NCI-H524 (cell line): ENCODE measurements at regions not wholly inside any gene's neighbourhood (a gene's known extent, or its start where the extent isn't known, plus 50 kb on each side); places are given as distances from the start of the nearest gene placed in this dataset.
A peak's percentile ranks its signal among the peaks of the same experiment; 100 is the strongest.
"Not testable (repeated sequence)": the region's sequence is repeated elsewhere in the genome, so short reads cannot be mapped to it uniquely, and the experiment has no call there.

Experiments
- DNase-seq, 2 experiments: peaks; one replicate each; lab custom pipeline; 2025; lab: John Stamatoyannopoulos, UW

DNA sequence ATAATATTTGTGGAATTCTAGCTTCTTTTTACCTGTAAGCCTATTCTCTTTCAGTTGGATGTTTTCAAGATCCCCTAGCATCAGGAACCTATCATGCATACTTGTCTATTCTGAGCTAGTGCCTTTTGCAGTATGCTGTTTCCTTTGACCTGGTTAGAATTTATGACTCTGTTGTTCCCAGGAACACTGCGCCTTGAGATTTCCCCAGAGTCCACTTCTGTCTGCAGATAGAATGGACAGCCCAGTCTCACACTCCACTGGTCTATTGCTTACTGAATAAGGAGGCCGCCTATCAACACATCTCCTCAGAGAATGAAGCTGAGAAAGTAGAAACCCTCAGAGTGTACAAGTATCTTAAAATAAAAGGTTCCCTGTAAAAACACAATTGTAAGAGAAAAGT lies 465.1 kb upstream of the GALNTL6 start:
- DNase-seq = no peak

DNA sequence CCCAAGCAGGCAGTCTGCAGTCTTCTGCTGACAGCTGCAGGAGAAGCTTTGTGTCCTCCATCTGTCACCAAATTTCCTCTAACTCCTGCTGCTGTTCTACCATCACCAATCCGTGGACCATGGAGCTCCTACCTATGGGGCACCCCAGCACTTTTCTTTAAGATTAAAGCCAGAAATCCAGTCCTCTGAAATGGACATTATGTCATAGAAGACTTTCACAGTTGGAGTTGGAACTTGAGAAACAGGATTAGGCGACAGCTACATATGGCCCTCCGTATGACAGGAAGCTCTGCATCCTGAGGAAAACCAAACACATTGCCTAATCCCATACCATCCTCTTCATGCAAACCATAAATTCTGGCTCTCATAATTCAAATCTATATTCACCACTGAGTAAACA lies 470.6 kb upstream of the GALNTL6 start:
- peak; percentile 85 to 93 for DNase-seq

DNA sequence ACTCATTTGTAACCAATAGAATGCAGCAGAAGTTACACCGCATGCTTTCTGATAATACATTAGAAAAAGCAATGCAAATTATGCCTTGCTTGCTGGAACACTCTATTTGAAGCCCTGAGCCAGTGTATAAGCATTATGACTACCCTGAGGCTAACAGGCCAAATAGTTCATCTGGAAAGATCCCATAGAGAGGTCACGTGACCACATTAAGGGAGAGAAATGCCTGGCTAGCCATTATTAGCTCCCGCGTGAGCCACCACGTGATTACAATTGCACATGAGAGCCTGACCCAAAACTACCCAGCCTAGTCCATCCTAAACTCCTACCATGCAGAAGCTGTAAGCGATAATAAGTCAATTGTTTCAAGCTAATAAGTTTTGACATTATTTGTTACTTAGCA lies 472.9 kb upstream of the GALNTL6 start:
- no peak for DNase-seq

DNA sequence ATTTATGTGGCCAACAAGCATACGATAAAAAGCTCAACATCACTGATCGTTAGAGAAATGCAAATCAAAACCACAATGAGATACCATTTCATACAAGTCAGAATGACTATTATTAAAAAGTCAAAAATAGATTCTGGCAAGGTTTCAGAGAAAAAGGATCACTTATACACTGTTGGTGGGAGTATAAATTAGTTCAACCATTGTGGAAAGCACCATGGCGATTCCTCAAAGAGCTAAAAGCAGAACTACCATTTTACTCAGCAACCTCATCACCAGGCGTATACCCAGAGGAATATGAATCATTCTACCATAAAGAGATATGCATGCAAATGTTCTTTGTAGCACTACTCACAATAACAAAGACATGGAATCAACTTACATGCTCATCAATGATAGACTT lies 478.7 kb upstream of the GALNTL6 start:
- no peak for DNase-seq

DNA sequence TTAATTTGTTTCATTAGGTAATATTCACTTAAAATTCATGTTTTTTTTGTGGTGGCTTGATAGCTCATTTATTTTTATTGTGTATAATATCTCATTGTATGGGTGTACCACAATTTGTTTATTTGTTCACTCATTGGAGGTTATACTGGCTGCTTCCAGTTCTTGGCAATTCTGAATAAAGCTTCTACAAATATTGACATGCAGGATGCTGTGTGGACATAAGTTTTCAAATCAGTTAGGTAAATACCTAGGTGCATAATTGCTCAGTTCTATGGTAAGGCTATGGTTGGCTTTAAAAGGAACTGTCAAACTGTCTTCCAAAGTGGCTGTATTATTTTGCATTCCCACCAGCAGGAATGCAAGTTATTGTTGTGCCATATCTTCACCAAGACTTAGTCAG lies 504.5 kb upstream of the GALNTL6 start:
- no peak for DNase-seq

DNA sequence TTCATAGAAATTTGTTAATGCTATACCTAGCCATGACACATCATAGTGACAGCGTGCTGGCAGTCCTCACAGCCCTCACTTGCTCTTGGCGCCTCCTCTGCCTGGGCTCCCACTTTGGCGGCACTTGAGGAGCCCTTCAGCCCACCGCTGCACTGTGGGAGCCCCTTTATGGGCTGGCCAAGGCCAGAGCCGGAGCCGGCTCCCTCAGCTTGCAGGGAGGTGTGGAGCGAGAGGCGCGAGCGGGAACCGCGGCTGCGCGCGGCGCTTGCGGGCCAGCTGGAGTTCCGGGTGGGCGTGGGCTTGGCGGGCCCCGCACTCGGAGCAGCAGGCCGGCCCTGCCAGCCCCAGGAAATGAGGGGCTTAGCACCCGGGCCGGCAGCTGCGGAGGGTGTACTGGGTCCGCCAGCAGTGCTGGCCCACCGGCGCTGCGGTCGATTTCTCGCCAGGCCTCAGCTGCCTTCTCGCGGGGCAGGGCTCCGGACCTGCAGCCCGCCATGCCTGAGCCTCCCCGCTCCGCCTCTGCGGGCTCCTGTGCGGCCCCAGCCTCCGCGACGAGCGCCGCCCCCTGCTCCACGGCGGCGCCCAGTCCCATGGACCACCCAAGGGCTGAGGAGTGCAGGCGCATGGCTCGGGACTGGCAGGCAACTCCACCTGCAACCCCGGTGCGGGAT lies 515.0 kb upstream of the GALNTL6 start:
- not testable (repeated sequence) for DNase-seq

DNA sequence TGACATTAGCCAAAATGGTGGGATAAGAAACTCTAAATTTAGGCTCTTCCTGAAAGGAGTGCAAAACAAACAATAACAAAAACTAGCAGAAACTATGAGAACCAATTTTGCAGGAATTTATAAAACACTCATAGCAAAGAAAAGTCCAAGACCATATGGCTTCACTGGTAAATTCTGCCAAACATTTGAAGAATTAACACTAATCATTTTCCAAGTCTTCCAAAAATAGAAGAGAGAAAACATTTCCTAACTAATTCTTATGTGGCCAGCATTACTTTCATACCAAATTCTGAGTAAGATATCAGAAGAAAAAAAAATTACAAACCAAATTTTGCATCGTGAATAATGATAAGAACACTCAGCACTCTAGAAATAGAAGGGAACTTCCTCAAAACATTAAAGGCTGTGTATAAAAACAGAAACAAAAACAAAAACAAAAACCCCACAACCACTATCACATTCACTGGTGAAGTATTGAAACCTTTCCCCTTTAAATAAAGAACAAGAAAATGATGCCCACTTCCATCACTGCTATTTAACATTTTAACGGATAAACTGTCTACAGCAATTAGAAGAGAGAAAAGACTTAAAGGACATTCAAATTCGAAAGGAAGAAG lies 524.3 kb upstream of the GALNTL6 start:
- no peak for DNase-seq

DNA sequence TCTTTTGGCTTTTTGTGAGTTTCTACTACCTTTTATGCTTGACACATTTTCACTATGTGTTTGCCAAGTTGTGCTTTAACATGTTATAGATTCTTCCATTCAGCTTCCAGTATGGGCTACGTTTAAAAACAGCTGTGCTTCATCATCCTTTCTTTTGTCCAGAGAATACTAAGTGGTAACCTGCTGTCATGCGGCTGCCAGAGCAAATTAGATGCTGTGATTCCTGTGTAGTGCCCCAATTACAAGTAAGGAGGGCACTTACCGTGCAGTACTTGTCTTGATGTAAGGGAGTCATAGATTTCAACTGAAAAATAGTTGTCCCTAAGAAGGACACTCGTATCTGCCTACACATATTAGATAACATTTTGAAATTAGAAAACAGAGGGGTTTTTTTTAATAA lies 531.8 kb upstream of the GALNTL6 start:
- DNase-seq = peak; percentile 1 to 54

DNA sequence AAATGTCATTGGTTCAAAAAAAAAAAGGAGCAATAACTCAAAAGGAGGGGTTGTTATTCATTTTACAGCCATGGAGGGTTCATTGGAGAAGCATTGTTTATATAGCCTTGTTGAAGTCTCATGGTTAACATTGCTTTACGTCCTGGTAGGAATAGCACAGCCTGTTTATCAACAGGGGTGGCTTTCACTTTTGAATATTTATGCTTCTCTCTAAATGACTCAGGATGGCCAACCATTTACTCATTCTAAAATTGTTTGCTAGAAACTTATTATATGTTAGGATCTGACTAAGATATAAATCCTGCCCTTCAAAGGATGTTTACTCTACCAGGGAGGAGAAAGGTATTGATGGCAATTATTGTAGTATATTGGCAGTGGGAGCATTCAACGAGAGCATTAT lies 534.1 kb upstream of the GALNTL6 start:
- DNase-seq = no peak

DNA sequence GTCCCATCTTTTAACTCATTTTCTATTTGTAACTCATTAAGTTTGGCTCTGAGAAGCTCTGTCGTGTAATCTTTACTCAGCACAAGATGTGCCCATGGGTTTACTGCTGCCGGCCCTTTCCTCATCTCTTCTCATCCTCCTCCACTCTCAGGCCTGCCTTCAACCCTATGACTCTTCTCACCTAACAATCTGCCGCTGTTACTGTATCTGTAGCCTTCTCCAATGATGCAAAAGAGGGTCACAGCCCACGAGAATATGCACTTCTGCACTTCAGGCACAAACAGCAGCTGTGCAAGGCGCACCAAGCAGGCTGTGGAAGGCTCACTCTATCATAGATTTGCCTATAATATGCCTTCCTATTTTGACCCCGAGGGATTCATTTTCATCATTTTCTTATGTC lies 546.5 kb upstream of the GALNTL6 start:
- DNase-seq = peak; percentile 54 to 77

DNA sequence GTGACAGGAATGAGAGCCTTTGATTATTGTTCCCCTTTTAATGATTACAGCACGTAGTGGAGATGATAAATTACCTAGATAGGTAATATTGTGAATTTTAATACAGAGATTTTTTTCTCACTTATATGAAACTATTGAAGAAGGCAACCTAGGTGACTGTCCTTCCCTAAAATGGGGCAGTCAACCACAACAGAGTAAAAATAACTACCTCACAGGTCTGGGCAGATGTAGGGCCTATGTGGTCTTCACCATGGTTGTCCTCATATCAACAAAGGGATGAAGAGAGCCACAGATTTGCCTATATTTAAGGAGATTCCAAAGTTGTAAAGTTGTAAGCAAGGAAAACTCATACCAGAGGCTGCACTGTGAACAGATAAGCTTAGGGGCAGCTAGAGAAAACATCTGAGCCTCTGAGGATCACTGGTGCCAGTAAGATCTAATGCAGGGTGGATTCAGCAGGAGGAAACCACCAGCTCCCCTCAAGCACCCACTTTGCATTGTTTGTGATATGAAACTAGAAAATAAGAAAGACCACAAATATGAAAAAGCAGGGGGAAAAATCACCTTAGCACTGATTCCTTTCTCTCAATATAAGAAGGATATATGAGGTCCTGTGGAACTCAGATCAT lies 547.9 kb upstream of the GALNTL6 start:
- no peak for DNase-seq

DNA sequence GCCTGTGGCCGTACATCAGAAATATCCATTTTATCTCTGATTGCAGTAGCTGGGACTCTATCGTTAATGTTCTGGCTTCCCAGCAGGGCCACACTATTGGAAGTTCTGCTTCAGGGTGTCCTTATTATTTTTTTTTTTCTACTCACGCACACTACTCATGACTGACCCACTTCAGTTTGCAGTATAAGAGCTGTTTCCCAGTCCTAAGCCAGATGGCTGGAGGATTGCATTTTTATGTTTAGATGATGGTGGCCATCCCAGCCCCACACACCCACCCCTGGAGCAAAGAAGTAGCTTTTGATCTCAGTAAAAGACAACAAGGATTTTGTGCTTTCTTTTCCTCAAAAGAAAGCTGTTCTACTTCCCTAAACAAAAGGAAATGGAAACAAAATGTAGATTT lies 557.0 kb upstream of the GALNTL6 start:
- peak in 1 of 2 experiments; percentile 65 for DNase-seq

DNA sequence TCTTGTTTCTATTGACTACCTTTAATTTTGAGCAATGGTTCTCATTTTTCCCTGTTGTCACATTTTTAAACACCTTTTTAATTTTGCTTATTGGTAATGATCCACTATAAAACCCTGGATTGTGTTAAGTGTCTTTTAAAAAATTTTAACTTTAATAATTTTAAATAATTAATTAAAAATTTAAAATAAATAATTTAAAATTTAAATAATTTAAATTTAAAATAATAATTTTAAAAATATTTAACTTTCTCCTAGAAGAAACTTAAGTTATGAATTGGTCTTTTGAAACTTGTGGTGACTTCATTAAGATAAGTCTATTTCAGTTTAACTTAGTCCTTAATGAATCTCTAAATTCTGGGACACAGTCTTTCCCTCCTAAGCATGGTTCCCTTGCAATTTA lies 566.3 kb upstream of the GALNTL6 start:
- no peak for DNase-seq

DNA sequence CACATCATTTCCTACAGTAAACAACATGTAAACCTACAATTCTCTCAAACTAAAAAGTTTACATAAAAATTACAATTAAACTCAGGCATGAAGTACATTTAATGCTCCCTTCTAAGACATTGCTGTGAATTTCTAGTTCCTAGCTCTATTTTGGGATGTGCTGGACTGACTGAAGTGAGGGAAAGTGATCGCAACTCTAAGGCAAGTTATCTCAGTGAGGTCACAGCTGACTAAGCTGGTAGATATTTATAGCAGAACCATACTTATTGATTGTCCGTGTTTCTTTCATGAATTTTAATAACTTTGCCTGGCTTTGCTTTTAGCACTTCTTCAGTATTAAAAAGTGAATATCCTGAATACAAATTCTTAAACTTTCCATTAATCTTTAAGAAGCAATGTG lies 570.4 kb upstream of the GALNTL6 start:
- no peak for DNase-seq

DNA sequence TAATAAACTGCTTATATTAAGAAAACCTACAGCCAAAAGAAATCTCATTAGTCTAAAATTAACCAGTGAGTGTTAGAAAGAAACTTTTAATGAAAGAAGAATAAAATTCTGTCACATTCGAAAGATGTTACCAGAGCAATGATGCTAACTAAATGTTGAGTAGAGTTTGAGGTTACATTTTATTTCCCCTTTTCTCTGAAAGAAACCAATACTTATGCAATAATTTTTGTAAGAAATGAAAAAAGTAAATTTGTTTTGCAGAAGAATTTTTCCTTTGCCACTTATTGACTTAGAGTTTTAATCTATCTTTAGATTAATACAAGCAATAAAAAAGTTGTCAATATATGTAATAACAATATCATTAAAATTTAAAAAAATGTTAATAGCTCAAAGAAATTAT lies 574.0 kb upstream of the GALNTL6 start:
- no peak for DNase-seq

DNA sequence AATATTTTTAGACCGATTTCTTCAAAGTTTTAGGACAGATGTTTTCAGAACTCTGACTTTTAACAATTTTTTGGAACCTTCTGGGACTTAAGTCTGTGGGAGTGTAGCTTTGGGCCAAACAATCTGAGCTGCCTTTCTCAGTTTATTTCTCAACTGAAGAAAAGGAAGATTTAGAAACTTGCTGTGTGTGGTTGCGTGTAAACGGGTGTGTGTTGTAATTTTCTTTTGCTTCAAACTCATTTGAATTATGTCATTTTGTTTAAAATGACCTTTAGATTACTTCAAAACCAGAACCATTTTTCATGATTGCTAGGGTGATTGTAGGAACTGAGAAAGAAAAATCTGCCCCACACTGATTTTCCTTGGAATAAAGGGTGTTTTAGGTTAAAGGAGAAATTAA lies 577.7 kb upstream of the GALNTL6 start:
- DNase-seq = no peak

DNA sequence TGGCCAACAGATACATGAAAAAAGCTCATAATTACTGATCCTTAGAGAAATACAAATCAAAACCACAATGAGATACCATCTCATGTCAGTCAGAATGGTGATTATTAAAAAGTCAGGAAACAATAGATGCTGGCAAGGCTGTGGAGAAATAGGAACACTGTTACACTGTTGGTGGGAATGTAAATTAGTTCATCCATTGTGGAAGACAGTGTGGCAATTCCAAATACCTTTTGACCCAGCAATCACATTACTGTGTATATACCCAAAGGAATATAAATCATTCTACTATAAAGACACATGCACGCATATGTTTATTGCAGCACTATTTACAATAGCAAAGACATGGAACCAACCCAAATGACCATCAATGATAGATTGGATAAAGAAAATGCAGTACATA lies 583.9 kb upstream of the GALNTL6 start:
- DNase-seq = not testable (repeated sequence)

DNA sequence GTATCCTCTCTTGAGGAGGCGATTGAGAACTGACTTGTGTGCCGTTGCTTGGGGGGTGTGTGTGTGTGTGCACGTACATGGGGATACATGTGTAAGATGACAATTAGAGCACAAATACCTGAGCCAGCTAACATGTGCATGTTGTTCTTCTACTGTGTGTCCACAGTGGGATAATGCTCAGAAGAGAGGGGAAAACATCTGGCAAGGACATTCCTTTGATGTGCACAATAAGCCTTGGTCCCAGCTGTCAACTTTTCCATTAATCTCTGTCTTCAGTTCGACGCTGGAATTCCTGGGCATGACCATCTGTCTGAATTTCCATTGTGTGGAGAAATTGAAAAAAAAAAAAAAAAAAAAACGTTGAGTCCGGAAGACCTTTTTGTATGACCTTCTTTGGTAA lies 592.0 kb upstream of the GALNTL6 start:
- peak; percentile 74 to 83 for DNase-seq

DNA sequence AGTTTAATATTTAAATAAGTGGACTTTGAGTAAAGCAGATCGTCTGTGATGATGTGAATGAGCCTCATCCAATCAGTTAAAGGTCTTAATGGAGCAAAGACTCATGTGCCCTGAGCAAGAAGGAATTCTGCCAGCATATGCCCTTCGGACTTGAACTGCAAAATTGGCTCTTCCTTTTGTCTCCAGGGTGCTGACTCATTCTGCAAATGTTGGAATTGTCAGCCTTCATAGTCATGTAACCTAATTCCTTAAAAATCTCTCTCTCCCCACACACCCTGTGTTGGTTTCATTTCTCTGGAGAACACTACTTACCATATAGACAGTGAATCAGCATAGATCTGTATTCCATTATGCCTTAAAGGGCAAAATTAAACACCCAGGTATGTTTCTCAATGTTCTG lies 609.8 kb upstream of the GALNTL6 start:
- no peak for DNase-seq

DNA sequence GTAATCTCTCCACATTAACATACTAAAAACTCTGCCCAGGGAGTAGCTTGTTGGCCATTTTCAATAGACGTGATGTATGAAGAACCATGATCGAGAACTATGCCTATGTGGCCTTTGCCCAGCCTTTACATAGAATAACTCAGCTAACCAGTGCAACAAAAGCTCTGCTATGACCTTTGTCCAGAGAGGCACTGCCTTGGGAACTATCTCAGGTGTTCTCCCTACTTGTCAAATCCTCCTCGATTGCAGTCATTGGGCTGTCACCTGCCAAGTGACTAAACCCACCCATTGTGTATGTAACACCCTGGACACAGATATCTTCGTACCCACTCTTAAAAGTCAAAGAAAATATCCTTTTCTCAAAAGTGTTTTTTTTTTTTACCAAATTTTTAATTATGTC lies 610.3 kb upstream of the GALNTL6 start:
- no peak for DNase-seq

DNA sequence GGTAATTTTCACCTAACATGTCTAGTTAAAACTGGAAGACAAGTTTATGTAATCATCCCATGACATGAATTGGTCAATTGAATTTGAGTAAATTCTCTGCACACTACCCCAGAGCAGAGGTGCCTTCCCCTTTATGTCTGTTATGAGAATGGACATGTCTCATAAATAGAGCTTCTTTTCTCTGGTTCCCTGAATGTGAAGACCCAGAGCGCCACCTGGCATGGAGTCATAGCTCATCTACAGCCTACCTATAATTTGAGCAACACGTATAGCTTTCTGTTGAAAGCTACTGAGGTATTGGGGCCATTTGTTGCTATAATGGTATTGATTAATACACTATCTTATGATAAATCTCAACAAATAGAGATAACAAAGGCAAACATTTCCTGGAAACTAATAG lies 626.5 kb upstream of the GALNTL6 start:
- peak in 1 of 2 experiments; percentile 1 for DNase-seq

DNA sequence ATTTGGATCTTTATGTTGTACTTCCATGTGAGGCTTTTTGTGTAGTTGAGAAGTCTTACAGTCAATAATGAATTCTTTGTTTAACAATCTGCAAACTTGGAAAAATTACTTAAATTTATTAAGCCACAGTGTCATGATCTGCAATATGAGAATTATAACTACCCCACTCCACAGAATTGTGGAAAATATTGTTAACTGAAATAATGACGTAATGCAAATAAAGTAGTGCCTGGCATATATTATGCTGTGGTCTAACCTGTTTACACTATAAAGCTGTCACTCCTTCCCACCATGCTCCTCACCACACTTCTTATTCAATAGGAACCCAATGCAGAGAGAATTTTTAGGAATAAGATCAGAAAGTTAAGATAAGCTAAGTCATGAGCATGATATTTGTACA lies 632.1 kb upstream of the GALNTL6 start:
- DNase-seq = no peak

DNA sequence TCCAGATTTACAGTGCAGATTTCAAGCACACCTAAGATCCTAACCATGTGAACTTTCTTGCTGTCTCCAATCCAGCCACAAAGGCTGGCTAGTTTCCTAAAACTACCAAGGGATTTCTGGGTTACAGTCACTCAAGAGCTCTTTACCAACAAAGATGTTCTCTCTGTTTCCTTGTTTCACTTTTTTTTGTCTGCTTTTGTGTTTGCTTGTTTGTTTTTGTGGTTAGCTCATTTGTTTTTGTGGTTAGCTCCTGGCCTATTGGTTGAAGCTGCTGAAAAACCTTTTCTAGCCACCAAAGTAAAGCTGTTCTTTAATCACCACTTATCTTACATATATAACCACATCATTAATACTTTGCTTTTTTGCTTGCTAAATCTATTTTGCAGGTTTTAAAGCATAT lies 642.5 kb upstream of the GALNTL6 start:
- no peak for DNase-seq

DNA sequence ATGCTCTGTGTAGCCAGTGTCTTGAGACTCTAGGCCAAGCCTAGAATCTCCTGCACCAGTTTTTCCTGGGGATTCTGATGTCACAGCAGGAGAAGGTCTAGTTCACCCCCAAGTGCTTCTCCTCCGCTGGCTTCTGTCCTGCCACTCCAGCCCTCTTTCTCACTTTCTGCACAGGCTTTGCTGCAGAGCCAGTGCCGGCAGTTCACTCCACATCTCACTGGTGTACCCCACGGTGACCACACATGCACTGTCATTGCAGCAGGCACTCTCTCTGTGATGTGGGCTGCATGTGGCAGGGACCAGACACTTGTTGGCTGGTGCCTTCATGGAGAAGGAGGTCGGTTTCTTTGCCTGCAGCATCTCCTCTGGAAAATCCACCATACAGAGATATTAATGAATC lies 643.8 kb upstream of the GALNTL6 start:
- no peak for DNase-seq
